Activated CD4-positive, alpha-beta T cell treated with anti-CD3 and anti-CD28 coated beads, Interleukin-2, Interleukin-4, amounts not matched to agents 100 ng/mL and 50 ng/mL, durations not matched to agents 16 hours and 8 hours (primary cell): ENCODE measurements at regions not wholly inside any gene's neighbourhood (a gene's known extent, or its start where the extent isn't known, plus 50 kb on each side); places are given as distances from the start of the nearest gene placed in this dataset.
"Not testable (repeated sequence)": the region's sequence is repeated elsewhere in the genome, so short reads cannot be mapped to it uniquely, and the experiment has no call there.

Source experiments
- DNase-seq: peaks from one replicate; pipeline ENCODE4 v3.0.0-alpha.2; 2020; ENCODE audit warnings: low spot score

GRCh38 chr14:92223025-92223424 is 99.9 kb upstream of the SLC24A4 start:
- DNase-seq, result no peak

GRCh38 chr14:92224358-92224954 is 98.5 kb upstream of the SLC24A4 start:
- no peak for DNase-seq

- DNase-seq, result no peak
These were observed 97.2 kb upstream of the SLC24A4 start for GRCh38 chr14:92225731-92226130.

- not testable (repeated sequence) for DNase-seq
These were observed 96.8 kb upstream of the SLC24A4 start for GRCh38 chr14:92226166-92226565.

GRCh38 chr14:92236243-92236900 is 86.6 kb upstream of the SLC24A4 start:
- no peak for DNase-seq

GRCh38 chr14:92240658-92241057 is 82.3 kb upstream of the SLC24A4 start:
- DNase-seq, result no peak

GRCh38 chr14:92241966-92242595 is 80.9 kb upstream of the SLC24A4 start:
- DNase-seq, result no peak

GRCh38 chr14:92244805-92245204 is 78.2 kb upstream of the SLC24A4 start:
- no peak for DNase-seq

- no peak for DNase-seq
These were observed 75.6 kb upstream of the SLC24A4 start for GRCh38 chr14:92247341-92247740.

GRCh38 chr14:92247947-92248346 is 75.0 kb upstream of the SLC24A4 start:
- no peak for DNase-seq

- no peak for DNase-seq
These were observed 74.3 kb upstream of the SLC24A4 start for GRCh38 chr14:92248696-92249095.

GRCh38 chr14:92250366-92250765 is 72.6 kb upstream of the SLC24A4 start:
- not testable (repeated sequence) for DNase-seq

- DNase-seq, result no peak
These were observed 70.6 kb upstream of the SLC24A4 start for GRCh38 chr14:92252323-92252722.

GRCh38 chr14:92253381-92253894 is 69.5 kb upstream of the SLC24A4 start:
- no peak for DNase-seq

- DNase-seq, result no peak
These were observed 68.2 kb upstream of the SLC24A4 start for GRCh38 chr14:92254786-92255185.

GRCh38 chr14:92258934-92259333 is 64.0 kb upstream of the SLC24A4 start:
- peak; percentile 6 for DNase-seq

- DNase-seq, result no peak
These were observed 63.2 kb upstream of the SLC24A4 start for GRCh38 chr14:92259613-92260357.

GRCh38 chr14:92263681-92264080 is 59.3 kb upstream of the SLC24A4 start:
- DNase-seq, result no peak

GRCh38 chr14:92264195-92264594 is 58.8 kb upstream of the SLC24A4 start:
- no peak for DNase-seq

GRCh38 chr14:92266216-92266615 is 56.7 kb upstream of the SLC24A4 start:
- no peak for DNase-seq
